ENCODE measurements at regions not wholly inside any gene's neighbourhood (a gene's known extent, or its start where the extent isn't known, plus 50 kb on each side); places are given as distances from the start of the nearest gene placed in this dataset.

- TF ChIP-seq CTCF (IDR thresholded peaks at IDR 0.05; ENCODE audit: low read depth, low read length, missing input control) (no peak), NR2F2 (IDR thresholded peaks at IDR 0.05) (no peak), JUND (IDR thresholded peaks at IDR 0.05) (no peak), REST (IDR thresholded peaks at IDR 0.05) (no peak)
These were observed 169.3 kb upstream of the BLID start for GRCh38 chr11:122285070-122285988.
